Neural progenitor cell (in vitro differentiated cells): ENCODE measurements at regions not wholly inside any gene's neighbourhood (a gene's known extent, or its start where the extent isn't known, plus 50 kb on each side); places are given as distances from the start of the nearest gene placed in this dataset.

ENCODE experiments used
- EZH2 ChIP-seq: fragments of 200-600 bp; sonication (generic); IDR thresholded peaks from 2 replicates; pipeline ENCODE4 v1.6.1; 2017; ENCODE audit warnings: antibody characterized with exemption, mild to moderate bottlenecking, moderate library complexity
- EZH2phosphoT487 ChIP-seq: fragments of 200-600 bp; sonication (generic); IDR thresholded peaks from 2 replicates; pipeline ENCODE4 v1.6.1; 2017; ENCODE audit warnings: antibody characterized with exemption
- TF ChIP-seq, protein P1 (sequence below): fragments of 200-600 bp; sonication (generic); IDR thresholded peaks from 2 replicates; pipeline ENCODE4 v1.5.1; 2017; ENCODE audit warnings: antibody characterized with exemption, mild to moderate bottlenecking

DNA sequence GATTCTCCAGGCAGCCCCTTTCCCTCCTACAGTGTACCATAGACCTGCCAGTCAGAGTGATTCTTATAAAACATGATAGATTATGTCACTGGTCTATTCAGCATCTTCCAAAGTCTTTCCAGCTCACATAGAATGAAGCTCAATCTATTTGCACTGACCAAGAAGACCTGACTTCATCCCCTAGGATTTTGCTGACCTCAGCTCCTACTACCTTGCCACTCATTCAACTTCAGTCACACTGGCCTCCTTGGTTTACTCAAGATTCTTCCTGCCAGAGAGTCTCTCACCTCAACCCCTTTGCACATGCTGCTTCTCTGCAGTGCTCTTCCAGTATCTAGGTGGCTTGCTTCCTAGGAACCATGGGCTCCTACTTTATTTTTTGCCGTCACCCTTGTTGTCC, 392.9 kb downstream of the PID1 start:
- TF ChIP-seq EZH2: no peak
- TF ChIP-seq, protein P1, sequence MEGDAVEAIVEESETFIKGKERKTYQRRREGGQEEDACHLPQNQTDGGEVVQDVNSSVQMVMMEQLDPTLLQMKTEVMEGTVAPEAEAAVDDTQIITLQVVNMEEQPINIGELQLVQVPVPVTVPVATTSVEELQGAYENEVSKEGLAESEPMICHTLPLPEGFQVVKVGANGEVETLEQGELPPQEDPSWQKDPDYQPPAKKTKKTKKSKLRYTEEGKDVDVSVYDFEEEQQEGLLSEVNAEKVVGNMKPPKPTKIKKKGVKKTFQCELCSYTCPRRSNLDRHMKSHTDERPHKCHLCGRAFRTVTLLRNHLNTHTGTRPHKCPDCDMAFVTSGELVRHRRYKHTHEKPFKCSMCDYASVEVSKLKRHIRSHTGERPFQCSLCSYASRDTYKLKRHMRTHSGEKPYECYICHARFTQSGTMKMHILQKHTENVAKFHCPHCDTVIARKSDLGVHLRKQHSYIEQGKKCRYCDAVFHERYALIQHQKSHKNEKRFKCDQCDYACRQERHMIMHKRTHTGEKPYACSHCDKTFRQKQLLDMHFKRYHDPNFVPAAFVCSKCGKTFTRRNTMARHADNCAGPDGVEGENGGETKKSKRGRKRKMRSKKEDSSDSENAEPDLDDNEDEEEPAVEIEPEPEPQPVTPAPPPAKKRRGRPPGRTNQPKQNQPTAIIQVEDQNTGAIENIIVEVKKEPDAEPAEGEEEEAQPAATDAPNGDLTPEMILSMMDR: no peak
- no peak for TF ChIP-seq EZH2phosphoT487
